ENCODE measurements at regions not wholly inside any gene's neighbourhood (a gene's known extent, or its start where the extent isn't known, plus 50 kb on each side); places are given as distances from the start of the nearest gene placed in this dataset.

- no peak for TF ChIP-seq CTCF (IDR thresholded peaks at IDR 0.05)
- TF ChIP-seq REST (IDR thresholded peaks at IDR 0.05; ENCODE audit: insufficient read depth in 1 of 2, low read depth in 2 of 2, low read length in 1 of 2) = no peak
Measured at GRCh38 chr4:29142708-29143107, 1577.5 kb upstream of the PCDH7 start.

Data from Panc1 (cell line).